K562 (cell line): ENCODE measurements at regions not wholly inside any gene's neighbourhood (a gene's known extent, or its start where the extent isn't known, plus 50 kb on each side); places are given as distances from the start of the nearest gene placed in this dataset.

ENCODE experiments used
- BCLAF1 ChIP-seq, 2 experiments: fragments of 450-650 bp in 1 of 2; IDR thresholded peaks; 2 replicates each; pipeline ENCODE4 v1.6.1; 2011 to 2017; ENCODE audit warnings: low read depth in 2 of 2, antibody characterized with exemption in 1 of 2, borderline replicate concordance in 1 of 2, low read length in 1 of 2, mild to moderate bottlenecking in 1 of 2, mixed read lengths in 1 of 2; ENCODE audit not compliant: control insufficient read depth in 1 of 2
- CEBPB ChIP-seq: fragments of 450-650 bp; IDR thresholded peaks from 2 replicates; pipeline ENCODE4 v1.6.1; 2016; ENCODE audit warnings: missing genetic modification characterization, missing compliant biosample characterization
- CEBPG ChIP-seq, 3 experiments: fragments of 200-800 bp in 1 of 3; sonication (Bioruptor generic) in 1 of 3; sonication (generic) in 1 of 3; formaldehyde crosslinking in 1 of 3; IDR thresholded peaks in 2 of 3; conservative IDR thresholded peaks in 1 of 3; 2 replicates each; pipeline versions ENCODE4 v1.6.1 to v1.8.0; 2016 to 2022; ENCODE audit warnings: missing compliant biosample characterization in 2 of 3, missing genetic modification characterization in 2 of 3, mild to moderate bottlenecking in 1 of 3, missing genetic modification reagents in 1 of 3
- CTCF ChIP-seq, 3 experiments: IDR thresholded peaks in 2 of 3; conservative IDR thresholded peaks in 1 of 3; 2 replicates each; pipeline ENCODE4 v1.5.1; 2011 to 2012; ENCODE audit warnings: low read length in 3 of 3, mild to moderate bottlenecking in 3 of 3, control low read depth in 2 of 3, improper control_type of control experiment in 1 of 3, inconsistent platforms in 1 of 3, low read depth in 1 of 3, mixed read lengths in 1 of 3, moderate library complexity in 1 of 3; ENCODE audit not compliant: insufficient read depth in 2 of 3
- HDAC2 ChIP-seq: fragments of 450-650 bp; IDR thresholded peaks from 2 replicates; pipeline ENCODE4 v1.6.1; 2016; ENCODE audit warnings: mild to moderate bottlenecking
- MAFK ChIP-seq: IDR thresholded peaks from 2 replicates; pipeline ENCODE4 v1.6.1; 2011; ENCODE audit warnings: low read length, improper control_type of control experiment
- NFRKB ChIP-seq: fragments of 450-650 bp; IDR thresholded peaks from 2 replicates; pipeline ENCODE4 v1.6.1; 2016; ENCODE audit warnings: low read depth
- POLR2A ChIP-seq: fragments of 450-650 bp; conservative IDR thresholded peaks from 2 replicates; pipeline ENCODE4 v1.6.1; 2016
- ZKSCAN1 ChIP-seq: fragments of 150-350 bp; IDR thresholded peaks from 2 replicates; pipeline ENCODE4 v1.6.1; 2016; ENCODE audit warnings: low read depth, low read length
- ZNF143 ChIP-seq: sonication (generic); formaldehyde crosslinking; IDR thresholded peaks from 2 replicates; pipeline ENCODE4 v1.9.0; 2022; ENCODE audit warnings: mild to moderate bottlenecking, missing genetic modification reagents
- TF ChIP-seq, protein P1 (sequence below): fragments of 450-650 bp; formaldehyde crosslinking; IDR thresholded peaks from 2 replicates; pipeline ENCODE4 v1.4.0; 2022; ENCODE audit warnings: missing genetic modification characterization

DNA sequence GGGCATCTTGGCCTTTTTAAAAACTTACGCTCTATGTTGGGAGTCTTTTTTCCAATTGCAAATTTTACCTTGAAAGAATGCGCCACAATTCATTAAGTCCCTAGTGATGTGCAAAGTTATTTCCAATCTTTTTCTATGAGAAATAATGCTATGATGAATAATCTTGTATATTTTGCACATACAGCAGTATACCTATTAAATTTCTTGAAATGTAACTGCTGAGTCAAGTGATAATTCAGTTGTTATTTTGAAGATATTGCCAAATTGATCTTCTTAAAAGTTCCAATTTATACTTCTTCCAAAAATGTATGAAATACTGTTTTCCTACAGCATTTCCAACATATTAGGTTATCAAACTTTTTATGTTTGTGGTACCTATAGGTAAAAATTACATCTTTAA lies 92.8 kb upstream of the PPP2R2B start:
- TF ChIP-seq MAFK (no peak), NFRKB (no peak), POLR2A (no peak), CTCF (IDR thresholded peaks at IDR 0.05 in 2 of 3, conservative IDR thresholded peaks at IDR 0.05 in 1 of 3; ENCODE audit: insufficient read depth in 2 of 3, low read depth in 1 of 3, low read length in 3 of 3) (no peak), ZNF143 (CRISPR knock-in tag) (no peak), HDAC2 (no peak), CEBPB (tag) (no peak), CEBPG (CRISPR knock-in tag; IDR thresholded peaks at IDR 0.05) (no peak), CEBPG (tag; conservative IDR thresholded peaks at IDR 0.05 in 1 of 2, IDR thresholded peaks at IDR 0.05 in 1 of 2) (no peak), BCLAF1 (IDR thresholded peaks at IDR 0.05; ENCODE audit: borderline replicate concordance in 1 of 2, control insufficient read depth in 1 of 2, low read depth in 2 of 2, low read length in 1 of 2) (no peak), ZKSCAN1 (no peak)
- TF ChIP-seq, protein P1, sequence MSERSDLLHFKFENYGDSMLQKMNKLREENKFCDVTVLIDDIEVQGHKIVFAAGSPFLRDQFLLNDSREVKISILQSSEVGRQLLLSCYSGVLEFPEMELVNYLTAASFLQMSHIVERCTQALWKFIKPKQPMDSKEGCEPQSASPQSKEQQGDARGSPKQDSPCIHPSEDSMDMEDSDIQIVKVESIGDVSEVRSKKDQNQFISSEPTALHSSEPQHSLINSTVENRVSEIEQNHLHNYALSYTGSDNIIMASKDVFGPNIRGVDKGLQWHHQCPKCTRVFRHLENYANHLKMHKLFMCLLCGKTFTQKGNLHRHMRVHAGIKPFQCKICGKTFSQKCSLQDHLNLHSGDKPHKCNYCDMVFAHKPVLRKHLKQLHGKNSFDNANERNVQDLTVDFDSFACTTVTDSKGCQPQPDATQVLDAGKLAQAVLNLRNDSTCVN = no peak
